ENCODE measurements at regions not wholly inside any gene's neighbourhood (a gene's known extent, or its start where the extent isn't known, plus 50 kb on each side); places are given as distances from the start of the nearest gene placed in this dataset.

DNA sequence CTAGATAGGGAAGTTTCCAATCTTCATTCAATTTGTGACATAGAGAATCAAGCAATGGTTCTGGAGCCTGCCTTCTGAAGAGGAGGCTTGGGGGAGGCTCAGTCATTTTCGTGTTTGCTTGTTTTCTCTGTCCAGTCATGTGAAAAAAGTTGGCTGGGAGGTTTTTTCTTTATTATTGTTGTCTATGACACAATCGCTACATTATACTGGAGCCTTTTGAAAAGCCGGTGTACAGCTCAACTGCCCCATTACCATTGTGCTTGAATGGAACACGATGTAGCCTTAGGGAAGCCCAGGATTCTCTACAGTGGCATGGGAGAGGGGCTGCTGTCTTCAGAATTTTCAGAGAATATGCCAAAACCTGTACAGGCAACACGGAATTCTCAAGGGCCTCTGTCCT, 57.9 kb upstream of the NCAM1 start:
- TF ChIP-seq, protein P1, sequence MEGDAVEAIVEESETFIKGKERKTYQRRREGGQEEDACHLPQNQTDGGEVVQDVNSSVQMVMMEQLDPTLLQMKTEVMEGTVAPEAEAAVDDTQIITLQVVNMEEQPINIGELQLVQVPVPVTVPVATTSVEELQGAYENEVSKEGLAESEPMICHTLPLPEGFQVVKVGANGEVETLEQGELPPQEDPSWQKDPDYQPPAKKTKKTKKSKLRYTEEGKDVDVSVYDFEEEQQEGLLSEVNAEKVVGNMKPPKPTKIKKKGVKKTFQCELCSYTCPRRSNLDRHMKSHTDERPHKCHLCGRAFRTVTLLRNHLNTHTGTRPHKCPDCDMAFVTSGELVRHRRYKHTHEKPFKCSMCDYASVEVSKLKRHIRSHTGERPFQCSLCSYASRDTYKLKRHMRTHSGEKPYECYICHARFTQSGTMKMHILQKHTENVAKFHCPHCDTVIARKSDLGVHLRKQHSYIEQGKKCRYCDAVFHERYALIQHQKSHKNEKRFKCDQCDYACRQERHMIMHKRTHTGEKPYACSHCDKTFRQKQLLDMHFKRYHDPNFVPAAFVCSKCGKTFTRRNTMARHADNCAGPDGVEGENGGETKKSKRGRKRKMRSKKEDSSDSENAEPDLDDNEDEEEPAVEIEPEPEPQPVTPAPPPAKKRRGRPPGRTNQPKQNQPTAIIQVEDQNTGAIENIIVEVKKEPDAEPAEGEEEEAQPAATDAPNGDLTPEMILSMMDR (IDR thresholded peaks at IDR 0.05) = no peak
- TF ChIP-seq POLR2A (IDR thresholded peaks at IDR 0.05) = no peak

All from breast epithelium (tissue), 3 donors.